ENCODE measurements at regions not wholly inside any gene's neighbourhood (a gene's known extent, or its start where the extent isn't known, plus 50 kb on each side); places are given as distances from the start of the nearest gene placed in this dataset.

DNA sequence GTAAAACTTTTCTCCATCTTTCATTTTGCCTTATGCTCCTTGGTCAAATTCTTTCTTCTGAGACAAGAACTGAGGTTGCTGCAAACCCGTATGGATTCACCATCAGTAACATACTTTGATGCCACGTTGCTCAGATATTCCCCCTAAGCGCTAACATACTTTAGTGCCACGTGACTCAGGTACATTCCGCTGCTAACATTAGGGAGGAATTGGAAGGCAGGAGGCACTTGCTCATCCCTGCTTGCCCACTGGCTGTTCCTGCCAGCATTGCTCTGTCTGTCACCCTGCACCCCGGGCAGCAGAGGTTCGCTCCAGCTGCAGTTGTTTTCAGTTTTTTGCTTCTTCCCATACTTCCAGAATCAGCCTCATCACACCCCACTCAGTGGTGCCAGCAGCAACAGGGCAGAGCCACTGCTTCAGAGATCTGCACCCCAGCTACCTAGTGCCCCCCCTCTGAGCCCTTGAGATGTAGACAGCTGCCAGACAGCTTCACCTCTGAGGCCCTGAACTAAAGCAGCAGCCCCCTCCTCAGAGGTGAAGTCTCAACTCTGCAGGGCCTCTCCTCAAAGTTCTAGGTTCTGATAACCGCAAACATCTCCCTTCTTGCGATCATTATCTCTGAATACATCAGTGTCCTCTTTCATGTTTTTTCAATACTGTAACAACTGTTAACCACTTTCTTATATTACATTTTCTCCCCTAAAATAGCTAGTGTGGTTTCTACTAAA lies 228.0 kb upstream of the KIF2A start:
- TF ChIP-seq, protein P1, sequence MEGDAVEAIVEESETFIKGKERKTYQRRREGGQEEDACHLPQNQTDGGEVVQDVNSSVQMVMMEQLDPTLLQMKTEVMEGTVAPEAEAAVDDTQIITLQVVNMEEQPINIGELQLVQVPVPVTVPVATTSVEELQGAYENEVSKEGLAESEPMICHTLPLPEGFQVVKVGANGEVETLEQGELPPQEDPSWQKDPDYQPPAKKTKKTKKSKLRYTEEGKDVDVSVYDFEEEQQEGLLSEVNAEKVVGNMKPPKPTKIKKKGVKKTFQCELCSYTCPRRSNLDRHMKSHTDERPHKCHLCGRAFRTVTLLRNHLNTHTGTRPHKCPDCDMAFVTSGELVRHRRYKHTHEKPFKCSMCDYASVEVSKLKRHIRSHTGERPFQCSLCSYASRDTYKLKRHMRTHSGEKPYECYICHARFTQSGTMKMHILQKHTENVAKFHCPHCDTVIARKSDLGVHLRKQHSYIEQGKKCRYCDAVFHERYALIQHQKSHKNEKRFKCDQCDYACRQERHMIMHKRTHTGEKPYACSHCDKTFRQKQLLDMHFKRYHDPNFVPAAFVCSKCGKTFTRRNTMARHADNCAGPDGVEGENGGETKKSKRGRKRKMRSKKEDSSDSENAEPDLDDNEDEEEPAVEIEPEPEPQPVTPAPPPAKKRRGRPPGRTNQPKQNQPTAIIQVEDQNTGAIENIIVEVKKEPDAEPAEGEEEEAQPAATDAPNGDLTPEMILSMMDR (IDR thresholded peaks at IDR 0.05), result no peak
- no peak for TF ChIP-seq POLR2A (IDR thresholded peaks at IDR 0.05)
- no peak for TF ChIP-seq EP300 (IDR thresholded peaks at IDR 0.05)

All from sigmoid colon (tissue), 4 donors.